B cell (primary cell): ENCODE measurements at regions not wholly inside any gene's neighbourhood (a gene's known extent, or its start where the extent isn't known, plus 50 kb on each side); places are given as distances from the start of the nearest gene placed in this dataset.

ENCODE experiments used
- ATAC-seq: fragments of 200-7000 bp; cut with Tn5 transposase; one replicate; pipeline ENCODE4 v1.10.0; 2021; ENCODE audit warnings: low read depth, mild to moderate bottlenecking, moderate number of reproducible peaks, moderate library complexity
- CTCF ChIA-PET: fragments of 350-600 bp; sonication (Branson Sonifier 250); formaldehyde crosslinking; loops from one replicate; lab custom pipeline; 2021; ENCODE audit warnings: antibody characterized with exemption, inconsistent platforms; lab: Charles Lee
- POLR2A ChIA-PET: fragments of 350-600 bp; sonication (Branson Sonifier 250); formaldehyde crosslinking; loops from one replicate; lab custom pipeline; 2021; ENCODE audit warnings: antibody characterized with exemption; lab: Charles Lee
- DNase-seq: peaks from one replicate; pipeline ENCODE4 v3.0.0; 2013
- H2AFZ ChIP-seq: 2 replicates; pipeline ENCODE4 v1.6.1; 2012; ENCODE audit warnings: mild to moderate bottlenecking, low read depth, low read length; ENCODE audit not compliant: insufficient read depth, poor library complexity, severe bottlenecking
- H3K27ac ChIP-seq, 2 donors: 1 replicate in 1 of 2; 2 replicates in 1 of 2; pipeline ENCODE4 v1.5.1; 2012 to 2013; ENCODE audit warnings: low read length in 2 of 2, mild to moderate bottlenecking in 2 of 2, moderate library complexity in 1 of 2
- H3K27me3 ChIP-seq, 4 experiments: fragments of 200-600 bp in 1 of 4; sonication (generic) in 1 of 4; replicated peaks in 1 of 4; 1 replicate in 2 of 4; 2 replicates in 2 of 4; pipeline versions ENCODE4 v1.6.1 to v1.7.0; 2013 to 2016; ENCODE audit warnings: low read length in 3 of 4, mild to moderate bottlenecking in 2 of 4, mixed read lengths in 1 of 4, moderate library complexity in 1 of 4; ENCODE audit not compliant: insufficient read depth in 4 of 4, control insufficient read depth in 3 of 4; ENCODE audit errors: control extremely low read depth in 1 of 4
- H3K36me3 ChIP-seq, 2 experiments: replicated peaks in 1 of 2; 1 replicate in 1 of 2; 2 replicates in 1 of 2; pipeline versions ENCODE4 v1.6.1 to v1.7.1; 2013; ENCODE audit warnings: low read length in 1 of 2; ENCODE audit not compliant: insufficient read depth in 2 of 2, control insufficient read depth in 1 of 2; ENCODE audit errors: control extremely low read depth in 1 of 2, extremely low read depth in 1 of 2
- H3K4me1 ChIP-seq, 2 donors: fragments of 200-600 bp in 1 of 2; sonication (generic) in 1 of 2; 1 replicate in 1 of 2; 2 replicates in 1 of 2; pipeline versions ENCODE4 v1.5.1 to v1.6.1; 2013 to 2017; ENCODE audit warnings: low read length in 2 of 2; ENCODE audit not compliant: control insufficient read depth in 2 of 2, insufficient read depth in 2 of 2
- H3K4me2 ChIP-seq: replicated peaks from 2 replicates; pipeline ENCODE3; 2012; ENCODE audit warnings: mild to moderate bottlenecking, low read depth, low read length; ENCODE audit not compliant: poor library complexity, severe bottlenecking
- H3K4me3 ChIP-seq, 5 experiments: fragments of 200-600 bp in 1 of 5; sonication (generic) in 1 of 5; 1 replicate in 3 of 5; 2 replicates in 2 of 5; pipeline versions ENCODE4 v1.5.1 to v1.7.0; 2011 to 2016; ENCODE audit warnings: low read length in 4 of 5, mild to moderate bottlenecking in 4 of 5, low read depth in 2 of 5, control low read depth in 1 of 5, moderate library complexity in 1 of 5; ENCODE audit not compliant: insufficient read depth in 1 of 5; ENCODE audit errors: control extremely low read depth in 1 of 5, extremely low read depth in 1 of 5
- H3K79me2 ChIP-seq: fragments of 200-600 bp; sonication (generic); one replicate; pipeline ENCODE4 v1.6.0; 2016; ENCODE audit warnings: low read length; ENCODE audit not compliant: control insufficient read depth, insufficient read depth
- H3K9ac ChIP-seq: fragments of 200-600 bp; sonication (generic); 2 replicates; pipeline ENCODE4 v1.6.1; 2017; ENCODE audit warnings: mild to moderate bottlenecking, low read length, moderate library complexity
- H3K9me3 ChIP-seq, 3 donors: one replicate each; pipeline versions ENCODE4 v1.6.1 to v1.7.1; 2013; ENCODE audit warnings: low read length in 2 of 3; ENCODE audit not compliant: control insufficient read depth in 2 of 3, insufficient read depth in 1 of 3; ENCODE audit errors: control extremely low read depth in 1 of 3
- H4K20me1 ChIP-seq: 2 replicates; pipeline ENCODE4 v1.6.0; 2012; ENCODE audit warnings: mild to moderate bottlenecking, low read length; ENCODE audit not compliant: insufficient read depth, control insufficient read depth, poor library complexity, severe bottlenecking
- H3K27ac Mint-ChIP-seq: one replicate; pipeline ENCODE4 v1.8.0; 2021; ENCODE audit warnings: mixed read lengths
- H3K27me3 Mint-ChIP-seq: one replicate; pipeline ENCODE4 v1.8.0; 2021; ENCODE audit warnings: mixed read lengths
- H3K4me1 Mint-ChIP-seq: one replicate; pipeline ENCODE4 v1.8.0; 2021; ENCODE audit warnings: mixed read lengths
- H3K4me3 Mint-ChIP-seq: one replicate; pipeline ENCODE4 v1.8.0; 2021; ENCODE audit warnings: mixed read lengths
- H3K9me3 Mint-ChIP-seq: one replicate; pipeline ENCODE4 v1.8.0; 2022; ENCODE audit warnings: mixed read lengths; ENCODE audit not compliant: insufficient read depth
- CTCF ChIP-seq: fragments of 200-600 bp; IDR thresholded peaks from one replicate; pipeline ENCODE4 v1.8.0; 2022; ENCODE audit warnings: antibody characterized with exemption, mild to moderate bottlenecking
- EZH2 ChIP-seq: IDR thresholded peaks from 2 replicates; pipeline ENCODE4 v1.6.1; 2012; ENCODE audit warnings: borderline replicate concordance, low read depth, mild to moderate bottlenecking, moderate library complexity, low read length; ENCODE audit not compliant: insufficient read depth, poor library complexity, severe bottlenecking
- whole genome bisulfite sequencing: methylation state at CpG from one replicate; pipeline ENCODE4 v1.1.5; 2013; ENCODE audit warnings: missing lambda C conversion rate; ENCODE audit not compliant: insufficient coverage; 5-methylcytosine and 5-hydroxymethylcytosine counted together
- intact Hi-C: fragments of 100-400 bp; cut with micrococcal nuclease; formaldehyde crosslinking; loops from one replicate; pipeline ENCODE4 v1.10.0; 2022

GRCh38 chr3:73966733-73967132 is 342.0 kb upstream of the PDZRN3 start:
- ATAC-seq (no peak), DNase-seq (no peak)
- H3K9me3 Mint-ChIP-seq = no peaks in the 10 kb centered on the region
- WGBS = 16% methylated on average over 2 of the region's 4 CpGs
- POLR2A ChIA-PET = no interaction called here
- Histone ChIP-seq H3K4me3 (no peak overlapping the region), H3K9ac (no peak overlapping the region), H4K20me1 (no peaks in the 10 kb centered on the region), H3K4me2 (no peak overlapping the region), H3K36me3 (no peaks in the 10 kb centered on the region), H3K27ac (no peak overlapping the region), H3K27me3 (no peaks in the 10 kb centered on the region), H3K4me1 (no peaks in the 10 kb centered on the region), H3K79me2 (no peaks in the 10 kb centered on the region), H3K9me3 (peaks cover 0 to 1% (median 0%) of the 10 kb centered on the region in 3 donors), H2AFZ (no peak overlapping the region)
- intact Hi-C loops = no loop called here
- TF ChIP-seq CTCF (no peak), EZH2 (no peak)
- H3K4me1 Mint-ChIP-seq = no peaks in the 10 kb centered on the region
- CTCF ChIA-PET = no interaction called here
- H3K27ac Mint-ChIP-seq = no peak overlapping the region
- H3K4me3 Mint-ChIP-seq = no peak overlapping the region
- H3K27me3 Mint-ChIP-seq = no peaks in the 10 kb centered on the region

GRCh38 chr3:73964818-73965217 is 340.1 kb upstream of the PDZRN3 start:
- intact Hi-C loops = no loop called here
- Histone ChIP-seq H3K79me2 (no peaks in the 10 kb centered on the region), H3K4me3 (no peak overlapping the region), H2AFZ (no peak overlapping the region), H3K4me2 (no peak overlapping the region), H3K27ac (no peak overlapping the region), H3K36me3 (no peaks in the 10 kb centered on the region), H3K27me3 (no peaks in the 10 kb centered on the region), H3K9ac (no peak overlapping the region), H4K20me1 (no peaks in the 10 kb centered on the region), H3K4me1 (no peaks in the 10 kb centered on the region), H3K9me3 (peaks cover 0 to 1% (median 0%) of the 10 kb centered on the region in 3 donors)
- ATAC-seq (no peak), DNase-seq (no peak)
- no peak for TF ChIP-seq CTCF
- TF ChIP-seq EZH2 = no peak
- no peak overlapping the region for H3K4me3 Mint-ChIP-seq
- no peaks in the 10 kb centered on the region for H3K4me1 Mint-ChIP-seq
- no peaks in the 10 kb centered on the region for H3K9me3 Mint-ChIP-seq
- ChIA-PET POLR2A (no interaction called here), CTCF (no interaction called here)
- WGBS = no CpG with 5 or more reads among the region's 1 CpG
- no peaks in the 10 kb centered on the region for H3K27me3 Mint-ChIP-seq
- H3K27ac Mint-ChIP-seq = no peak overlapping the region
